Activated naive CD4-positive, alpha-beta T cell treated with anti-CD3 and anti-CD28 coated beads for 36 hours (primary cell): ENCODE measurements at regions not wholly inside any gene's neighbourhood (a gene's known extent, or its start where the extent isn't known, plus 50 kb on each side); places are given as distances from the start of the nearest gene placed in this dataset.

Experiments used
- CTCF ChIA-PET: fragments of 350-600 bp; sonication (Branson Sonifier 250); formaldehyde crosslinking; loops from one replicate; lab custom pipeline; 2021; ENCODE audit warnings: antibody characterized with exemption; lab: Charles Lee
- DNase-seq: peaks from one replicate; pipeline ENCODE4 v3.0.0-alpha.2; 2020
- H3K27ac Mint-ChIP-seq: one replicate; pipeline ENCODE4 v1.8.0; 2021; ENCODE audit warnings: mild to moderate bottlenecking, mixed read lengths
- H3K27me3 Mint-ChIP-seq: one replicate; pipeline ENCODE4 v1.8.0; 2021; ENCODE audit warnings: low read depth, mixed read lengths
- H3K36me3 Mint-ChIP-seq: one replicate; pipeline ENCODE4 v1.8.0; 2021; ENCODE audit warnings: low read depth, mixed read lengths
- H3K4me1 Mint-ChIP-seq: one replicate; pipeline ENCODE4 v1.8.0; 2021; ENCODE audit warnings: low read depth, mixed read lengths
- H3K4me3 Mint-ChIP-seq: one replicate; pipeline ENCODE4 v1.8.0; 2021; ENCODE audit warnings: mild to moderate bottlenecking, moderate library complexity, mixed read lengths
- H3K9me3 Mint-ChIP-seq: one replicate; pipeline ENCODE4 v1.8.0; 2021; ENCODE audit warnings: mixed read lengths
- intact Hi-C: fragments of 100-400 bp; cut with micrococcal nuclease; formaldehyde crosslinking; loops from one replicate; pipeline ENCODE4 v1.15.1; 2023

- H3K4me1 Mint-ChIP-seq, result no peaks in the 10 kb centered on the region
- no peak for DNase-seq
- no peak overlapping the region for H3K27ac Mint-ChIP-seq
- intact Hi-C loops, result no loop called here
- H3K27me3 Mint-ChIP-seq, result no peaks in the 10 kb centered on the region
- CTCF ChIA-PET, result no interaction called here
- H3K9me3 Mint-ChIP-seq, result no peaks in the 10 kb centered on the region
- H3K36me3 Mint-ChIP-seq, result no peaks in the 10 kb centered on the region
- no peak overlapping the region for H3K4me3 Mint-ChIP-seq
Observed at GRCh38 chr6:163643866-163644265, 229.3 kb downstream of the QKI start.

- CTCF ChIA-PET, result no interaction called here
- H3K9me3 Mint-ChIP-seq, result no peaks in the 10 kb centered on the region
- no peak for DNase-seq
- H3K27me3 Mint-ChIP-seq, result no peaks in the 10 kb centered on the region
- H3K4me1 Mint-ChIP-seq, result no peaks in the 10 kb centered on the region
- H3K27ac Mint-ChIP-seq, result no peak overlapping the region
- H3K36me3 Mint-ChIP-seq, result no peaks in the 10 kb centered on the region
- H3K4me3 Mint-ChIP-seq, result no peak overlapping the region
- intact Hi-C loops, result no loop called here
Observed at GRCh38 chr6:163641706-163642105, 227.2 kb downstream of the QKI start.

GRCh38 chr6:163640641-163641040, 226.1 kb downstream of the QKI start:
- no peak overlapping the region for H3K27ac Mint-ChIP-seq
- no peaks in the 10 kb centered on the region for H3K27me3 Mint-ChIP-seq
- DNase-seq, result no peak
- H3K36me3 Mint-ChIP-seq, result no peaks in the 10 kb centered on the region
- H3K4me3 Mint-ChIP-seq, result no peak overlapping the region
- intact Hi-C loops, result no loop called here
- no peaks in the 10 kb centered on the region for H3K4me1 Mint-ChIP-seq
- CTCF ChIA-PET, result no interaction called here
- no peaks in the 10 kb centered on the region for H3K9me3 Mint-ChIP-seq

- Mint-ChIP-seq H3K27ac (no peak overlapping the region), H3K27me3 (peaks cover 4% of the 10 kb centered on the region), H3K4me1 (no peaks in the 10 kb centered on the region), H3K4me3 (no peak overlapping the region), H3K36me3 (no peaks in the 10 kb centered on the region), H3K9me3 (no peaks in the 10 kb centered on the region)
- no peak for DNase-seq
- CTCF ChIA-PET, result no interaction called here
- intact Hi-C loops, result no loop called here
Observed at GRCh38 chr6:163637524-163637923, 223.0 kb downstream of the QKI start.

GRCh38 chr6:163635731-163636364, 221.3 kb downstream of the QKI start:
- H3K9me3 Mint-ChIP-seq, result no peaks in the 10 kb centered on the region
- H3K36me3 Mint-ChIP-seq, result no peaks in the 10 kb centered on the region
- no peak overlapping the region for H3K4me3 Mint-ChIP-seq
- H3K4me1 Mint-ChIP-seq, result no peaks in the 10 kb centered on the region
- intact Hi-C loops, result no loop called here
- peaks cover 10% of the 10 kb centered on the region for H3K27me3 Mint-ChIP-seq
- CTCF ChIA-PET, result no interaction called here
- no peak overlapping the region for H3K27ac Mint-ChIP-seq
- no peak for DNase-seq

- Mint-ChIP-seq H3K4me3 (no peak overlapping the region), H3K27me3 (peaks cover 10% of the 10 kb centered on the region), H3K9me3 (no peaks in the 10 kb centered on the region), H3K27ac (no peak overlapping the region), H3K4me1 (no peaks in the 10 kb centered on the region), H3K36me3 (no peaks in the 10 kb centered on the region)
- CTCF ChIA-PET, result no interaction called here
- intact Hi-C loops, result no loop called here
- DNase-seq, result no peak
Observed at GRCh38 chr6:163635315-163635714, 220.8 kb downstream of the QKI start.

GRCh38 chr6:163634211-163635171, 220.0 kb downstream of the QKI start:
- Mint-ChIP-seq H3K27ac (no peak overlapping the region), H3K4me1 (no peaks in the 10 kb centered on the region), H3K36me3 (no peaks in the 10 kb centered on the region), H3K4me3 (no peak overlapping the region), H3K9me3 (no peaks in the 10 kb centered on the region), H3K27me3 (peaks cover 17% of the 10 kb centered on the region)
- intact Hi-C loops, result no loop called here
- DNase-seq, result no peak
- CTCF ChIA-PET, result no interaction called here

- no peak for DNase-seq
- Mint-ChIP-seq H3K36me3 (no peaks in the 10 kb centered on the region), H3K27me3 (peaks cover 17% of the 10 kb centered on the region), H3K4me3 (no peak overlapping the region), H3K9me3 (peaks cover 2% of the 10 kb centered on the region), H3K4me1 (no peaks in the 10 kb centered on the region), H3K27ac (no peak overlapping the region)
- intact Hi-C loops, result no loop called here
- CTCF ChIA-PET, result no interaction called here
Observed at GRCh38 chr6:163630991-163631390, 216.5 kb downstream of the QKI start.

GRCh38 chr6:163630572-163630971, 216.1 kb downstream of the QKI start:
- no peaks in the 10 kb centered on the region for H3K4me1 Mint-ChIP-seq
- H3K9me3 Mint-ChIP-seq, result peaks cover 2% of the 10 kb centered on the region
- H3K27ac Mint-ChIP-seq, result no peak overlapping the region
- peaks cover 17% of the 10 kb centered on the region for H3K27me3 Mint-ChIP-seq
- CTCF ChIA-PET, result no interaction called here
- intact Hi-C loops, result no loop called here
- DNase-seq, result no peak
- no peaks in the 10 kb centered on the region for H3K36me3 Mint-ChIP-seq
- H3K4me3 Mint-ChIP-seq, result no peak overlapping the region

- Mint-ChIP-seq H3K27me3 (peaks cover 14% of the 10 kb centered on the region), H3K27ac (no peak overlapping the region), H3K4me1 (no peaks in the 10 kb centered on the region), H3K36me3 (no peaks in the 10 kb centered on the region), H3K9me3 (peaks cover 2% of the 10 kb centered on the region), H3K4me3 (no peak overlapping the region)
- intact Hi-C loops, result no loop called here
- CTCF ChIA-PET, result no interaction called here
- no peak for DNase-seq
Observed at GRCh38 chr6:163630096-163630495, 215.6 kb downstream of the QKI start.
